HG03521 (cell line): ENCODE measurements at regions not wholly inside any gene's neighbourhood (a gene's known extent, or its start where the extent isn't known, plus 50 kb on each side); places are given as distances from the start of the nearest gene placed in this dataset.
"Not testable (repeated sequence)": the region's sequence is repeated elsewhere in the genome, so short reads cannot be mapped to it uniquely, and the experiment has no call there.

Experiments used
- ATAC-seq: cut with Tn5 transposase; IDR thresholded peaks from one replicate; pipeline ENCODE4 v1.9.1; 2021; ENCODE audit warnings: mild to moderate bottlenecking, moderate library complexity; ENCODE audit not compliant: unreplicated experiment

DNA sequence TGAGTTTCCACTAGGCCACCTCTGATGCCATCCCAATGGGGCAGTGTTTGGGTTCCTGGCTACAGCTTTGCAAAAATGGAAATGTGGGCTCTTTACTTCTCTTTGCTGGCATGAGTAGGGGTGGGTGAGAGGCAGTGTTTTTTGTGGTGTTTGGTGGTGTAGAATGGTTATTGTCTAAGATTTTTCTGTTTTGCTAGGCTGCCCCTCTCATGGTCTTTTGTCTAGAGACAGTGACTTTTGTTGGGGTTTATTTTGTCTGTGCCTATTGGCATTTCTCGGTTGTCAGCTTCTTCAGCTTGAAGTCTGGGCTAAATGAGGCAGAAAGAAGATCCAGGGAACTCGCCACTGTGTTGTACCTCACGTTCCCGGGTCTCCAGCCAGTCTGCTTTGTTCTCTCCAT, 112.1 kb downstream of the CENPF start:
- ATAC-seq = no peak

DNA sequence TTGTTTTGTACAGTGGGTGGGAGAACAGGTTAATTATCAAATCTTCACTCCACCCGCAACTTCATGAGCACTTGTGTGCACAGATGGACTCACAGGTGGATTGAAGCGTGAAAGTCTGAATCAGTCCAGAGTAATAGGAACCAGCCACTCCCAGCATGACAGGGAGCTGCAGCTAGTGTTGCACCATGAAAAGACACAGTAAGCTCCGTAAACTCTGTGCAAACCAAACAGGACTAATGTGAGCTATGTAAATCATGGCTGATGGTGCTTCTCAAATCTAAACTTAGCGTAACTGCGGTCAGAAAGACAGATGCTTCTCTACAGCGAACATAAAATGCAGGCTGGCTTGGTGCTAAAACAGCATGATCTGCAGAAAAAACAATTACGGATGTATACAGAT, 114.4 kb downstream of the CENPF start:
- no peak for ATAC-seq

DNA sequence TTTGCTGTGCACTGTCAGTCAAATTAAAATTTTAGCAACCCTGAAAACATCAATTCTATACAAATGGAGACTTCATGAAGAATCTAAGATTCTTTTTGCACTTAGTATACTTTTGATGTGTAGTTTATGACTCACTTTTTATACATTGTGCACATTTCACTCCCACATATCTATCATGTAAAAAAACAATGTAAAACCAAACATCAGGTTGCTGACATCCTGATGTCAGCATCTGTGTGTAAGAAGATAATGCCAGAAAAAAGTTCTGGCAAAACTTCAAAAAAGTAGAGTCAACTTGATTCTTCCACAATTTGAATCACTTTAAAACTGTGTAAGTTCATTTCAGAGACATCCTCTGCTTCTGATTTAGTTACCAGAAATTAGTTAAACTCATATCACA, 115.7 kb downstream of the CENPF start:
- no peak for ATAC-seq

DNA sequence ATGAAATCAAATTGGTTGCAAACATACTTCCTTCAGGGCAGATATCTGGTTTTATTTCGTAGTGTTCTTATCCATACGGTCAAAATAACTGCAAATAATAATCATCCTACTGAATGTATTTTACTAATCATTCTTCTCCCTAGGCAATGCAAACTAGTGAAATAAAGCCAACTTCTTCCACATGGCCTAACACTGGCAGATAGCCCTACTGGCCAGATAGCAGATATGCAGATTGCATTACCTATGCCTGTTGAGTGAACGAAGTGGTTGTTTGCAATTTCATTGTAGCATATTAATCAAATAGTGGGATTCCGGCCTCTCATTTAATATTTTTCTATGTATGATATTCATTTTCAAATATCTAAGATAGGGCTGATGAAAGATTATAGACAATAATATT, 116.2 kb downstream of the CENPF start:
- no peak for ATAC-seq

DNA sequence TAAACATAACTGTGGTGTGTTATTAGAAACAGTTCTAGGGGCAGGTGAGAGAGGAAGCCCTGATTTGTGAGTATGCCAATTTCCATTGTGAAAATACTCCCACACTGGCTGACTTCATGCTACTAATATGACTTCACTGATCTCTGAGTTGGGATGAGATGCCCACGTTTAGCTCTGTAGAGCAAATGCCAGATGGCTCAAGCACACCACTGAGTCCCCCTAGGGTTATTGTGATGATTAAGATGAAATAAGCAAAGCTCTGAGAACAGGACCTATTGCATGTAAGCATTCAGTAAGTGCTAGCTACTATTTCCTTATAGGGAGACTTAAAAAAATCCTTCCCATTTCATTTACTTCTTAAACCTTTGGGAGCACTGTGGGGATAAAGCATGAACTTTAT, 117.6 kb downstream of the CENPF start:
- no peak for ATAC-seq

DNA sequence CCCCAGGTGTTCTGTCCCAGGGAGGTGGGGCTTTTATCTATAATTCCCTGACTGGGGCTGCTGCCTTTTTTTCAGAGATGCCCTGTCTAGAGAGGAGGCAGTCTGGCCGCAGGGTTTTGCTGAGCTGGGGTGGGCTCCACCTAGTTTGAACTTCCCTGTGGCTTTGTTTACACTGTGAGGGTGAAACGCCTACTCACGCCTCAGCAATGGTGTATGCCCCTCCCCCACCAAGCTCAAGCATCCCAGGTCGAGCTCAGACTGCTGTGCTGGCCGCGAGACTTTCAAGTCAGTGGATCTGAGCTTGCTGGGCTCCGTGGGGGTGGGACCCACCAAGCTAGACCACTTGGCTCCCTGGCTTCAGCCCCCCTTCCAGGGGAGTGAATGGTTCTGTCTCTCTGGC, 124.3 kb downstream of the CENPF start:
- no peak for ATAC-seq

DNA sequence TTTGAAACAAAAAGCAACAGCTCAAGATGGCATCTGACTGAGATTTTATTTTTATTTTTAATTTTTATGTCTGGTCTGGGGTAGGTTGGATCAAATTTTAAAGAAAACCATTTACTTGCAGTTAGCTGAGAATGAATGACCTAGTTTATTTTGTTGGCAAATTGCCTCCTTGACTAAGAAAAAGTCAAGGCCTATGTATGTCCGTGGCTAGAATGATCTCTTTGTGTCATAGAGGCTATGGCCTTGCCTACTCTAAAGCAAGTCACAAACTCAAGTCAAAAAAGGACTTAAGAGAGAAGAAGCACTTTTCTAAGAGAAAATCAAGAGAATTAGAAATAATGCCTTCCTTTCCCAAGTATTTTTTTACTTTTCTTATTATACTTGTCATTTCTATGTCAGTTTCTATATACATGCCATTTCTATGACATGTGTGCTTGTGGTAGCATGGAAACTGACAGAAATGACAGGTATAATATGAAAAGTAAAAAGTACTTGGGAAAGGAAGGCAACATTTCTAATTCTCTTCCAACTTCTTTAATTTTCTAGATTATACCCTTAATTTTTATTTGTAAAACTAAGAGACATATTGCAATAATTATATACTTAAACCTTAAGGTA, 136.7 kb downstream of the CENPF start:
- ATAC-seq = no peak

DNA sequence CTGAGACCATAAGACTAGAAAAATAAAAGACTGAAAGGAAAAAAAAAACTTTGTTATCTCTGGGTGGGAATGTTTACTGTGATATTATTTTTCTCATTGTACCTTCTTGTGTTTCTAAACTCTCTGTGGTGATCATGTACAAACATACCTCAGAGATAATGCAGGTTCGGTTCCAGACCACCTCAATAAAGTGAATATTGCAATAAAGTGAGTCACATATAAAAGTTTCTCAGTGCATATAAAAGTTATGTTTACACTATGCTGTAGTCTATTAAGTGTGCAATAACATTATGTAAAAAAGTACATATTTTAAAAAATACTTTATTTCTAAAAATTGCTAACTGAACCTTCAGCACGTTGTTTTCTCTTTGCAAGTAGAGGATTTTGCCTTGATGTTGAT, 137.5 kb downstream of the CENPF start:
- no peak for ATAC-seq

DNA sequence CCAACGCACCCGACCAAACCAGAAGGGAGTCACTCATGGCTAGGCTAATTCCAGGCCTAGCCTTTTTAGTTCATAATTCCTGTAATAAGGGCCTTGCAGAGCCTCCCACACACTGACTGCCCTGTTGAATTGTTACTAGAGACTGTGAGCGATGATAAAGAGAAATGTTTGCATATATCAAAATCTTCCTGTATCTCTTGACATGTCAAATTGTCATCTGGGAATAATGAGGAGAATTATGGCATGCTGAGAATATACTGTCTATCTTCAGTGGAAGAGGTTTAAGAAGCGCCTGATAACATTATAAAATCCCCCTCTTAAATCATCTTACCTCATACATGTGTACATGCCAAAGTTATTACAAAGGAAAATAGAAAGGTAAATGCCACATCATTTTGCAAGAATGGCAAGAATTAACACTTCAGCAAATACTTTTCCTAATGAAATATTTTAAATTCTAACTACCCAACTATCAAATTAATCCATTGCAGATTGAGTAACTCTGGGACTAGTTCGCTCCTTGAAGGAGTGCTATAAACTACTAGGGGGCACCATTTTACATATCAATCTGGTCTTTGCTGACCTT, 144.1 kb downstream of the CENPF start:
- ATAC-seq = no peak

DNA sequence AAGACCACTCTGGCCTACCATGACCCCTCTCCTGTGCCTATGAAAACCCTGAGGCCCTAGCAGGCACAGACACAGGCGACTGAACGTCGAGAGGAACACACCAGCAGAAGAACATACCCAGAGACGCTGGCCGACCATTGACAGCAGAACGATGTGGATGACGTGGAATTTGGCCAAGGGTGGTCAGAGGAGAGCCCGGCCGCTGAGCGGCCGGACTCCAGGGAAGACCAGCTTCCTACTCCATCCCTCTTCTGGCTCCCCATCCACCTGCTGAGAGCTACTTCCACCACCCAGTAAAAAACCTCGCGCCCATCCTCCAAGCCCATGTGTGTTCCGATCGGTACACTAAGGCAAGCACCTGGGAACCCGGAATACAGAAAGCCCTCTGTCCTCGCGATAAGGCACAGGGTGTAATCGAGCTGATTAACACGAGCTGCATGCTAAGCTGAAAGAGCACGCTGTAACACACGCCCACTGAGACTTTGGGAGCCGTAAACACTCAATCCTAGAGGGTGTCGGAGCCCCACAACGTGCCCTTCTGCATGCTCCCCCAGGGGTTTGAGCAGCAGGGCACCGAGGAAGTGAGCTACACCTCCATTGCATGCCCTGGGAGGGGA, 150.3 kb downstream of the CENPF start:
- ATAC-seq = no peak

DNA sequence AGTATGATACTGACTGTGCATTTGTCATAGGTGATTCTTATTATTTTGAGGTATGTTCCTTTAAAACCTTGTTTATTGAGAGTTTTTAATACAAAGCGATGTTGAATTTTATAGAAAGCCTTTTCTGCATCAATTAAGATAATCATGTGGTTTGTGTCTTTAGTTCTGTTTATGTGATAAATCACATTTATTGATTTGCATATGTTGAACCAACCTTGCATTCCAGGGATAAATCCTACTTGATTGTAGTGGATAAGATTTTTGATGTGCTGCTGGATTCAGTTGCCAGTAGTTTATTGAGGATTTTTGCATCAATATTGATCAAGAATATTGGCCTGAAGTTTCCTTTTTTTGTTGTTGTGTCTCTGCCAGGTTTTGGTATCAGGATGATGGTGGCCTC, 158.0 kb downstream of the CENPF start:
- ATAC-seq = no peak

DNA sequence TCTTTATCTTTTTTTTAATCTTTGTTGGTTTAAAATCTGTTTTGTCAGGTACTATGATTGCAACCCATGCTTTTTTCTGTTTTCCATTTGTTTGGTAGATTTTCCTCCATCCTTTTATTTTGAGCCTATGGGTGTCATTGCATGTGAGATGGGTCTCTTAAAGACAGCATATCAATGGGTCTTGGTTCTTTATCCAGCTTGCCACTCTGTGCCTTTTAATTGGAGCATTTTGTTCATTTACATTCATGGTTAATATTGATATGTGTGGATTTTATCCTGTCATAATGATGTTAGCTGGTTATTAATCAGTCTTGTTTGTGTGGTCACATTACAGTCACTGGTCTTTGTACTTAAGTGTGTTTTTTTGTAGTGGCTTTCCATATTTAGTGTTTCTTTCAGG, 159.9 kb downstream of the CENPF start:
- ATAC-seq = no peak

DNA sequence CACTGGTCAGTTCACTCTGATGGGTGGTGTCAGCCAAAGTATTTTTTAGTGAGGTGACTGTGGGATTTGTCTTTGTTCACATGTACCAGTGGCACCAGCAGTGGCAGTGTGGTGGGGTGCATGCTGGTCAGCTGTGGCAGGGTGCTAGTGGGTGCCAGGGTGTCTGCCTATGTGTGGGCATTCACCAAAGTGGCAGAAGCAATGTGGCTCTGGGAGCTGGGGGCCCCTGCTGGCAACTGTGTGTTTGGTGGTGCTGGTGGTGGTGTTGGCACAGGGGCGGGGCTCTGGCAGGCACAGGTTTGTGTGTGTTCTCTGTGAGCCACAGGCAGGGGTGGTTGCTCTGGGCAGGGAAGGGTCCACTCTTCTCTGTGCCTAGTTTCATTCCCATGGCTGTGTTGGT, 161.5 kb downstream of the CENPF start:
- ATAC-seq = no peak

DNA sequence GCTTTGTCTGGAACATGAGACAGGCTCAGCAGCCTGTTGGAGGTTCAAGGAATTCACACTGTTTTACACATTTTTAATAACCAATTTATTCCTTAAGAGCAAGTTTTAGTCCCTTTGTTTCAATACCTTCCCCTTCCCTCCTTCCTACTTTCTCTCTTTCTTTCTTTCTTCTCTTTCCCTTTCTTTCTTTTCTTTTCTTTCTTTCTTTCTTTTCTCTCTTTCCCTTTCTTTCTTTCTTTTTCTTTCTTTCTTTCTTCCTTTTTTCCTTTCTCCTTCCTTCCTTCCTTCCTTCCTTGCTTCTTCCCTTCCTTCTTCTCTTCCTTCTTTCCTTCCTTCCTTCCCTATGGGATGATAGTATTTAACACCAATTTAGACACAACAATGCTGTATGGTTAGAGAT, 164.2 kb downstream of the CENPF start:
- ATAC-seq = no peak

DNA sequence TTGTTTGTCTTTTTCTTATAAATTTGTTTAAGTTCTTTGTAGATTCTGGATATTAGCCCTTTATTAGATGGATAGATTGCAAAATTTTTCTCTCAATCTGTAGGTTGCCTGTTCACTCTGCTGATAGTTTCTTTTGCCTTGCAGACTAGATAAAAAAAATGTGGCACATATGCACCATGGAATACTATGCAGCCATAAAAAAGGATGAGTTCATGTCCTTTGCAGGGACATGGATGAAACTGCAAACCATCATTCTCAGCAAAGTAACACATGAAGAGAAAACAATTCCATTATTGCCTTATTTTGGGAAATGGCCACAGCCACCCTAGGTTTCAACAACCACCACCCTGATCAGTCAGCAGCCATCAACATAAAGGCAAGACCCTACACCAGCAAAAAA, 166.7 kb downstream of the CENPF start:
- not testable (repeated sequence) for ATAC-seq

DNA sequence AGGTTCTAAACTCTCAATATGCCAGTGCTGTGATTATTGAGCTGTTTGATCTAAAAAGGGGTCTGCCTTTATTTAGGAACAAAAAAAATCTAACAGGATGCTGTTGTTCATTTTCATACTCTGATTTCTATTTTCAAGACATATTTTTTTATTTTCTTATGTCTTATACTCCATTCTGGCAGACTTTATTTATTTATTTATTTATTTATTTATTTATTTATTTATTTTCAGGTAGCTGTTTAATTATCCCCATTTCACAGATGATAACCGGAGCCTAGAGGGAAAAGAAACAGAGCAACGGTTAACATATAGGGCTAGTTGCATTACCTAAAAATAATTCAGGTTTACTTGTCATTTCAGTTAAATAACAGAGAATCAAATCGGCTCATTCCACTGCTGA, 174.4 kb downstream of the CENPF start:
- ATAC-seq = no peak

DNA sequence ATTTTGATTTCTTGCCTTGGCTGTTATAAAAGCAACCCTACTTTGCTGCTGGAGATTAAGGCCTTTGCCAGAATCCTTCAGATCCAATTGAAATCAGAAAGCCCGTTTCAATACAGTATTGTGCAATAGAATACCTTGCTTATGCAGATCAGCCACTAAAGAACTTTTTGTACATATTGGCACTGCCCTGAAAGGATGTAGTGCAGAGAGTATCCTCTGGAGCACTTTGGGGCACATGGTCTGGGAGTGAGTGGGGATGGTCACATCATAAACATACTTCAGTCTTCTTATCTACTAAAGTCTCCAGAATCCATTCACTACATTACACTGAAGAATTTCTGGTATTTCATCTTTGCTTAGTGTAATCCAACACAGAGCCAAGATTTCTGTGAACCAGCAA, 189.0 kb downstream of the CENPF start:
- no peak for ATAC-seq

DNA sequence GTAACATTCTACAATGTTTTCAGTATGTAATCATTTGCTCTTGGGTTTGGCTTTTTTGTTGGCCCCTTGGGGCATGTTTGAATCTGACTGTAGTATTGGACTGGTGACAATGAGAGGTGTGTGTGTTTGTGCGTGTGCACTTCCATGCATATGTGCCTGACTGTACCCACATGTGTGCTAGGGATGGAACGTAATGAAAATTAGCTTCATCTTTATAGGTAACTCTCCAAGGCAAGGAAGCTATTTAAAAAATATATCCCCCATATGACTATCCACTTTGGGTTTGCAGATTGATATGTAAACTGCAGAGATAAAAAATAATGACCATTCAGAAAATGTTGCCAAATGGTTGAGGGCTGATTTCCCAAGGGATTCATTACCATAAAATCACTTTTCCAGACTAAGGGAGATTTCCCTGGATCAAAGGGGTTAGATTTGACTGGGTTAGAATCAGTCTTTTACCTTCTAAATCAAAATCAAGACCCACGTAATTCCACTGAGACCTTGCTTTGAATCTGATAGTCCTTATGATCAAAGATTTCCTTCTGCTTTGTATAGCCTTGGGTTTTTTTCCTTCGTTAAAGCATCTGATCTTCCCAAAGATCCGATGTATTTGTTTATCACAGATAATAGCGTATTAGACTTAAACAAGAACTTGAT, 189.7 kb downstream of the CENPF start:
- no peak for ATAC-seq

DNA sequence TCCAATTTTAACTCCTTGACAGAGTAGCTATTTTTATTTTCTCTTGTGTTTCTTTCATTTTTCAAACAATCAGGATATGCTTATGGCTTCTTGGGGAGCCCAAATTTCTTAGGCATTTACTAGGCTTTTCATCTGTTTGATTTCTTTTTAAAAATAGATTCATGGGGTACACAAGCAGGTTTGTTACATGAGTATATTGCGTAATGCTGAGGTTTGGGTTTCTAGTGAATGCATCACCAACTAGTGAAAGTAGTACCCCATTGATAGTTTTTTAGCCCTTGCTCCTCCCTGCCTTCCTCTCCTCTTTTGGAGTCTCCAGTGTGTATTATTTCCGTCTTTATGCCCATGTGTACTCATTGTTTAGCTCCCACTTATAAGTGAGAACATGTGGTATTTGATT, 190.7 kb downstream of the CENPF start:
- no peak for ATAC-seq

DNA sequence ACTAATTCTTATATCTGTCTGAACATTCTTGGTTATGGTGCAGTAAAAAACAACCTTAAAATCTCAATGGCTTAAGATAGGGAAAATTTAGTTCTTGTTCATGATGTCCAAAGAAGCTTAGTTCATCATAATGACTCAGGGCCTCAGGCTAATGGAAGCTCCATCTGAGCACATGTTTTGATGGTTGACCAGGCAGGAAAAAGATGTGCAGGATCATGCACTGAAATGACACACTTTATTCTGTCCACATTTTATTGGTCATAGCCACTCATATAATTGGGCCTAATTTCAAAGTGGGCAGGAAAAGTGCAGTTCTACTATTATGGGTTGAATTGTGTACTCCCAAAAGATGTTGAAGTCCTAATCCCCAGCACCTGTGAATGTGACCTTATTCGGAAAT, 198.2 kb downstream of the CENPF start:
- ATAC-seq = no peak

DNA sequence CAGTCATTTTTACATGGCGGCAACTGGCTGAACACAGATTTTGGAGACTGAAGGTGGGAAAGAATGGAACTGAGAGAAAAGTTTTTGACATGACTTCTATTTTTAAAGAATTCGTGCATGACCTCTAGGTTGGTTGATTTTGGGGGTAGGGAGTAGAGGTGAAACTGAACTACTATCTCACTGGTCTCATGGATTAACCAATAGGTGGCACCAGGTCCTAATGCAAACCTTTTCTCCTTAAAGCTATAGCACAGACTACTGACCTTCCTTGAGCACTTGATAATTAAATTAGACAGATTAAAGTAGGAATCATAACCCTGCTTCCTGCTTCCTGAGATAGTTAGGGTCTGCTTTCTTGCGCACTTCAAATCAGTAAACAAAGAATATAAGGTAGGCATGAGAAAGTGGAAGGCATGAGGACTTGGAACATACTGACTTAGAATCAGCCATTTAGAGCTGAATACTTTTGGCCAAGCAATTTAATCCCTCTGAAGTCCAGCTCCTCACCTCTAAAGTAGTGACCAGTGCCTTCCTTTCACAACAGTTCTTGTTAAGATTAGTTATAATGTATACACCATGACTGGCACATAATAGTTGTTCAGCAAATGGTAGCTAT, 206.0 kb downstream of the CENPF start:
- ATAC-seq = no peak

DNA sequence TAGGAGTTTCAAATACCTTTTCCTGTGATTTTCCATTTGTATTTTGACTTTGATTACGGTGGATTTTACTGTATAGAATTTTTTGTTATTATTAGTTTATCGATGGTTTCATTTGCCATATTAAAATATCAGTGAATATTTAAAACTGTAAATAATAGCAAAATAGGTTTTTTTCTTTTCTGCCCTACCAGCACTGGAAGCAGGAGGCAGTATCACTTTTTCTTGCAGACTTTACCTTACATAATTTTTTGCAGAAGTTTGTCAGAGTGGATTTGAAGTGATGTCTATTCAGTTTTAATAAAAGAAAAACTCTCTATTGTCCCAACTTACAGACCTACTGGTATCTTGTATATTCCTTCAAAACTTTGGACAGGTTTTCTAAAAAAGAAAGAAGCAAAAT, 213.6 kb downstream of the CENPF start:
- ATAC-seq = no peak
